Activated naive CD4-positive, alpha-beta T cell treated with anti-CD3 and anti-CD28 coated beads, Interleukin-2, amount 10 ng/mL, durations not matched to agents 7 days and 5 days (primary cell): ENCODE measurements at regions not wholly inside any gene's neighbourhood (a gene's known extent, or its start where the extent isn't known, plus 50 kb on each side); places are given as distances from the start of the nearest gene placed in this dataset.

Source experiments
- CTCF ChIA-PET: fragments of 350-600 bp; sonication (Branson Sonifier 250); formaldehyde crosslinking; loops from one replicate; lab custom pipeline; 2021; ENCODE audit warnings: antibody characterized with exemption; lab: Charles Lee
- DNase-seq: peaks from one replicate; pipeline ENCODE4 v3.0.0-alpha.2; 2020
- H3K27ac Mint-ChIP-seq: one replicate; pipeline ENCODE4 v1.8.0; 2021; ENCODE audit warnings: mild to moderate bottlenecking, moderate library complexity, mixed read lengths
- H3K27me3 Mint-ChIP-seq: one replicate; pipeline ENCODE4 v1.8.0; 2021; ENCODE audit warnings: mild to moderate bottlenecking, mixed read lengths
- H3K36me3 Mint-ChIP-seq: one replicate; pipeline ENCODE4 v1.8.0; 2021; ENCODE audit warnings: mixed read lengths
- H3K4me1 Mint-ChIP-seq: one replicate; pipeline ENCODE4 v1.8.0; 2021; ENCODE audit warnings: mixed read lengths
- H3K4me3 Mint-ChIP-seq: one replicate; pipeline ENCODE4 v1.8.0; 2021; ENCODE audit warnings: mild to moderate bottlenecking, moderate library complexity, mixed read lengths
- H3K9me3 Mint-ChIP-seq: one replicate; pipeline ENCODE4 v1.8.0; 2021; ENCODE audit warnings: mixed read lengths

DNA sequence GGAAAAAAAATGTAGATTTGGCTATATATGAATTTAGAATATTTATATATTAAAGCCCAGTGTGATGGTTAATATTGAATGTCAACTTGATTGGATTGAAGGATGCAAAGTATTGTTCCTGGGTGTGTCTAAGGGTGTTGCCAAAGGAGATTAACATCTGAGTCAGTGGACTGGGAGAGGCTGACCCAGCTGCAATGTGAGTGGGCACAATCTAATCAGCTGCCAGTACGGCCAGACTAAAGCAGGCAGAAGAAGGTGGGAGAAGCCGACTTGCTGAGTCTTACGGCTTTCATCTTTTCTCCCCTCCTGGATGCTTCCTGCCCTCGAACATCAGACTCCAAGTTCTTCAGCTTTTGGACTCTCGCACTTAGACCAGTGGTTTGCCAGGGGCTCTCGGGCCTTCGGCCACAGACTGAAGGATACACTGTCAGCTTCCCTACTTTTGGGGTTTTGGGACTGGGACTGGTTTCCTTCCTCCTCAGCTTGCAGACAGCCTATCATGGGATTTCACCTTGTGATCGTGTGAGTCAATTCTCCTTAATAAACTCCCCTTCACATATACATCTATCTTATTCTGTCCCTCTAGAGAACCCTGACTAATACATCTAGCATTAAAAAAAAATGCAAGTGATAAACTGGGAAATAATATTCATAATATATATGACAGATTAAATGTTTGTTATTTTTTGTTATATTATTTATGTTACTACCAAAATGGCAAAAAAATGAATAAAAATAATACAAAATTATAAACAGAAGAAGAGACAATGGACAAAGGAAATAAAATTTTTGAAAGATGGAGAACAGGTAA, 122.4 kb downstream of the DLEU7 start:
- CTCF ChIA-PET: no interaction called here
- no peaks in the 10 kb centered on the region for H3K9me3 Mint-ChIP-seq

DNA sequence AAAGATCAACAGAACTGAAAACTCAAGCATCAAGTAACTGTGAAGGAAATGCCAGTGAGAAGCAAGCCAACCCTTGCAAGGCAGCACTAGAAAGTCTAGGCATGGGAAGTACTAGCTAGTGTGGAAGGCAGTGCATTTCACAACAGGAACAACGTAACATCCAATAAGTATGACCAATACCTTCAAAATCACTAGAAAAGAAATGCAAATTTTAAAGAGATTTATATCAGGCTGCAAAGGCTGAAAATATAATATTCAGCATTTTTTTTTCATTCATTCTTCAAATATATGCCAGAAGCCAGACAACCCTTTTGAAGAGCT, 121.9 kb downstream of the DLEU7 start:
- Mint-ChIP-seq H3K27me3 (peaks cover 23% of the 10 kb centered on the region), H3K9me3 (no peaks in the 10 kb centered on the region), H3K36me3 (no peaks in the 10 kb centered on the region), H3K4me1 (no peaks in the 10 kb centered on the region), H3K4me3 (no peak overlapping the region), H3K27ac (no peak overlapping the region)
- CTCF ChIA-PET: no interaction called here
- DNase-seq: no peak

More for the DNA sequence above, 122.4 kb downstream of the DLEU7 start:
- H3K27ac Mint-ChIP-seq: no peak overlapping the region
- no peaks in the 10 kb centered on the region for H3K36me3 Mint-ChIP-seq
- no peaks in the 10 kb centered on the region for H3K4me1 Mint-ChIP-seq
- H3K4me3 Mint-ChIP-seq: no peak overlapping the region
- peaks cover 20% of the 10 kb centered on the region for H3K27me3 Mint-ChIP-seq
- no peak for DNase-seq

DNA sequence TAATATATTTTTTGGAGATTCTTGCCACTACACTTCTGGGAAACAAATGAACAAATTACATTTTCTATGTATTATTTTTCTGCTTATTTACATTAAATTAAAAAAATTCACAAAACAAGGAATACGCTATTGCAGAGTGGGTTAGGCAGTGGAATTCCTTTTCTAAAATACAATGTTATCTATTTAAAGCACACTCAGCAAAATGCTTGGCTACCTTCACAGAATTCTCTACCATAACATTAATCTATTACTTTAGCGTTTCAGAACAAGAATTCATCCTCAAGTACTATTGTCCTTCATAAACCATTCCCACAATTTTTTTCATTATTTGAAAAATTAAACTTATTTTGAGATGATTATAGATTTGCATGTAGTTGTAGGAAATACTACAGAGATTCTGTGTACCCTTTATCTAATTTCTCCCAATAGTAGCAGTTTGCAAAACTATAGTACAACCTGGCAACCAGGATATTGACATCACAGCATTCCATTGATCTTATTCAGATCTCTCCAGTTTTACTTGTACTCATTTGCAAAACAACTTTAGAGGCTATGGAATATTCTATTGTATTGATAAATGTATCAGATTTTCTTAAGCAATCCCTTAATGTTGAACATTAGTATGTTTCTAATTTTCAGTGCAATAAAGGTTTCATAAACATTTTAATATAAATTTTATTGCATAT, 120.9 kb downstream of the DLEU7 start:
- Mint-ChIP-seq H3K4me1 (no peaks in the 10 kb centered on the region), H3K27ac (no peak overlapping the region), H3K27me3 (peaks cover 27% of the 10 kb centered on the region), H3K4me3 (no peak overlapping the region), H3K9me3 (no peaks in the 10 kb centered on the region), H3K36me3 (no peaks in the 10 kb centered on the region)
- CTCF ChIA-PET: no interaction called here
- DNase-seq: no peak

DNA sequence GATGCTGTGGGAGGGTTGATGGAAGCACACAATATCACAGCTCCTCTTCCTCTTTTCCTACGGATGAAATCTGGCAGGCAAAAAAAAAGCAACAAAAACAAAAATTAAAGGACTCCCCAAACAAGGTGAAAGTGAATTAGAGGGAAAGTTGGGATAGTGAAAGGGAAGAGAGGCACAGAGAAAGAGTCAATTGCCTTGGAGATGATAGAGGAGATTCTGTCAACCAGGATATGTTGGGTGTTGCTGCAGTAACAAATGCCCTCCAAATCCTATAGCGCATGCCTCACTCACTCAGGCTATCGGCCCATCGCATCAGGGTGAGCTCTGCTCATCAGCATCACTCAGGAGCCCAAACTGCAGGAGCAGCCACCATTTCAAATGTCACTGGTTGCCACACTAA, 119.1 kb downstream of the DLEU7 start:
- Mint-ChIP-seq H3K27ac (no peak overlapping the region), H3K36me3 (no peaks in the 10 kb centered on the region)

DNA sequence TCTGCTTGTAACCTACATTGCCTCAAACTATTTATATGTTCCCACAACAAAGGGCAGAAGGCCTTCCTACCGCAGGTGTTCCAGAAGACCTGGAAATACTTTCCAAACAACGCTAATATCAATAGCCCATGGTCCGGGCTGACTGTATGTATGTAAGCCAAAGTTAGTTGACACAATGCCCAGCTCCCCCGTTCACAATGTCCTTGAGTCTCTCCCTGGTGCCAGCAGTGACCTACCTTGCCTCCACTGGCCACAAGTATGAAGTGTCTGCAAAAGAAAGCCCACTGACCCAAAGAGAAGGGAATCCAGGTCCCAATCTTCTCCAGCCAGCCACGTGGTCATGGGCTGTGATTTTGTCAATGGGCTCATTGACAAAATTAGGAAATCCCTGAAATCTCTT, 118.6 kb downstream of the DLEU7 start:
- no peak overlapping the region for H3K27ac Mint-ChIP-seq
- peaks cover under 1% of the 10 kb centered on the region for H3K9me3 Mint-ChIP-seq

More for the DNA sequence above, 119.1 kb downstream of the DLEU7 start:
- Mint-ChIP-seq H3K27me3 (peaks cover 30% of the 10 kb centered on the region), H3K4me3 (no peak overlapping the region), H3K4me1 (no peaks in the 10 kb centered on the region), H3K9me3 (no peaks in the 10 kb centered on the region)
- DNase-seq: no peak
- CTCF ChIA-PET: no interaction called here

DNA sequence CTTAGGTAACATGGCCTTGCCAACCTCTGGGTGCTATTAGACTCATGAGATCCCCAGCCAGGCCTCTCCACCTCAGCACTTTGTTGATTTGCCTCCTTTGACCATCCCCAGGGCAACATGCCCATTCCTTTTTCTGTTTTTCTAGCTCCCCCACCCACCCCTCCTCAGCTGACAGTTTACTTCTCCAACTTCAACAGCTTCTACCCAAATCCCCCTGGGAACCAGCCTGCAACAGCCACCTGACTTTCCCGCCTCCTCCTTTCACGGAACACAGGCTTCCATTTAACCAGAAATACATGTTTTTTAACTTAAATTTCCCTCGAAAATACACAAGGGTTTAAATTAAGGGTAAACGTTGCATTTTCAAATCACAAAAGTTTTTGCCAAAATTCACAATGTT, 117.3 kb downstream of the DLEU7 start:
- DNase-seq: no peak
- H3K27ac Mint-ChIP-seq: no peak overlapping the region
- H3K4me1 Mint-ChIP-seq: peaks cover 4% of the 10 kb centered on the region
- H3K36me3 Mint-ChIP-seq: peaks cover 1% of the 10 kb centered on the region
- H3K4me3 Mint-ChIP-seq: no peak overlapping the region
- peaks cover 9% of the 10 kb centered on the region for H3K9me3 Mint-ChIP-seq
- CTCF ChIA-PET: no interaction called here
- peaks cover 26% of the 10 kb centered on the region for H3K27me3 Mint-ChIP-seq

More for the DNA sequence above, 118.6 kb downstream of the DLEU7 start:
- Mint-ChIP-seq H3K4me3 (no peak overlapping the region), H3K4me1 (no peaks in the 10 kb centered on the region), H3K27me3 (peaks cover 30% of the 10 kb centered on the region), H3K36me3 (no peaks in the 10 kb centered on the region)
- DNase-seq: no peak
- CTCF ChIA-PET: interaction anchor here (0.9 kb wide), 1 partner anchor 10 kb away, joined by 3 read pairs; no protein-coding TSS in a partner anchor

DNA sequence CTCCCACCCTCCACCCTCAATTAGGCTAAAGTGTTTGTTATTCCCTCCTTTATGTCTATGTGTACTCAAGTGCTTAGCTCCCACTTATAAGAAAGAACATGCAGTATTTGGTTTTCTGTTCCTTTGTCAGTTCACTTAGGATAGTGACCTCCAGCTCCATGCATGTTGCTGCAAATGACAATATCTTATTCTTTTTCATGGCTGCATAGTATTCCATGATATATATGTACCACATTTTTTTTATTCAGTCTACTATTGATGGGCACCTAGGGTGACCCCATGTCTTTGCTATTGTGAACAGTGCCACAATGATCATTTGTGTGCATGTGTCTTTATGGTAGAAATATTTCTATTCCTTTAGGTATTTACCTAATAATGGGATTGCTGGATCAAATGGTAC, 114.3 kb downstream of the DLEU7 start:
- Mint-ChIP-seq H3K9me3 (peaks cover 13% of the 10 kb centered on the region), H3K27ac (no peak overlapping the region), H3K36me3 (peaks cover 5% of the 10 kb centered on the region), H3K27me3 (peaks cover 25% of the 10 kb centered on the region), H3K4me3 (no peak overlapping the region), H3K4me1 (peaks cover 19% of the 10 kb centered on the region)
- CTCF ChIA-PET: no interaction called here
- DNase-seq: no peak

DNA sequence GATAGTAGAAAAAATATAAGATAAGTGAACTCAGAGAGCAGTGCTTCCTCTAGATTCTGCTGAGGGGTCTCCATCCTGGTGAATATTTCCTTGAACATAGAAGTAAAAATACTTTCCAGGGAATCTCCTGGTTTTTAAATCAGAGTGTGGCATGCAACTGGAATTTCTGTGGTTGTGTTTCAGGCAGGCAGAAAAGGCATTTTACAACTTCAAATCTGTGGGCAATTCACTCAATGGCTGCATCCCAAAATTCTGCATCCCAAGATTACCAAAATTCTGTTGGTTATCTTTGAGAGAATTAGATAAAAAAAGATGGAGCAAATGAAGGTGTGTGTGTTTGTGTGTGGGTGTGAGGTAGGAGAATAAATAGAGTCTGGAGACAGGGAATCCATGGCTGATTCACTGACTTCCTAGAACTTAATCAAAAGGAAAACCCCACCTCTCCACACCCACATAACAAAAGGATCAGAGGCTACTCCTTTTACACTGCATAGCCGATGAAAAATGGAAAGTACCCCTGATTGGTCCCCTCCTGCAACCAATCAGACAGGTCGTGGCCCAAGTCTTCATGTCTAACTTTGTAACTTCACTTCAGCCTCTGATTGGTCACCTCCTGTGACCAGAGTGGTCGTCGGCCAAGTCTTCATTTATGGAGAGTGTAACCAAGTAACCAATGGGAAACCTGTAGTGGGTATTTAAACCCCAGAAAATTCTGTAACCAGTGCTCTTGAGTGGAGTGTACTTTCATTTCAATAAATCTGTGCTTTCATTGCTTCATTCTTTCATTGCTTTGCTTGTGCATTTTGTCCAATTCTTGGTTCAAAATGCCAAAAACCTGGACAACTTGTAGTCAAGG, 112.8 kb downstream of the DLEU7 start:
- CTCF ChIA-PET: no interaction called here
- H3K4me3 Mint-ChIP-seq: no peak overlapping the region
- peaks cover 11% of the 10 kb centered on the region for H3K27me3 Mint-ChIP-seq
- peaks cover 5% of the 10 kb centered on the region for H3K36me3 Mint-ChIP-seq
- H3K9me3 Mint-ChIP-seq: peaks cover 13% of the 10 kb centered on the region
- peaks cover 19% of the 10 kb centered on the region for H3K4me1 Mint-ChIP-seq
- no peak overlapping the region for H3K27ac Mint-ChIP-seq
- DNase-seq: no peak

DNA sequence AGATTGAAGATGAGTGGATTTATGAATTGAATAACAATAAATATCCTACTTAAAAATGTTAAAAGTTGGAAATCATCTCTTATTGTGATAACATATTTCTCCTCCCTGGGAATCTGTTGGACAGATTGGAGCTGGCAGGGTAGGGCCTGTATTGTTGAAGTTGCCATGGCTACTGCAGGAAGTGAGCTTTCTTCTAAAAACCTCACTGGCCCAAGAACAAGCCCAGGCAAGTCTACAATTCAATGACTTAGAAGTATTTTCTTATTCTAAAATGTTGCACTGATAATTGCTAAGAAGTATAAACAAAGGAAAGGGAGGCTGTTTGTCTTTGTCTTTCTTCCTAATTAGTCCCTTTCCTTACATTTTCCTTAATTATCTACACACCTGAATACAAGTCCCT, 112.1 kb downstream of the DLEU7 start:
- peaks cover 19% of the 10 kb centered on the region for H3K4me1 Mint-ChIP-seq
- H3K27ac Mint-ChIP-seq: peak overlapping the region; percentile 65
- CTCF ChIA-PET: no interaction called here
- no peak overlapping the region for H3K4me3 Mint-ChIP-seq
- DNase-seq: no peak
- H3K9me3 Mint-ChIP-seq: peaks cover 13% of the 10 kb centered on the region
- H3K27me3 Mint-ChIP-seq: peaks cover 7% of the 10 kb centered on the region
- peaks cover 5% of the 10 kb centered on the region for H3K36me3 Mint-ChIP-seq

DNA sequence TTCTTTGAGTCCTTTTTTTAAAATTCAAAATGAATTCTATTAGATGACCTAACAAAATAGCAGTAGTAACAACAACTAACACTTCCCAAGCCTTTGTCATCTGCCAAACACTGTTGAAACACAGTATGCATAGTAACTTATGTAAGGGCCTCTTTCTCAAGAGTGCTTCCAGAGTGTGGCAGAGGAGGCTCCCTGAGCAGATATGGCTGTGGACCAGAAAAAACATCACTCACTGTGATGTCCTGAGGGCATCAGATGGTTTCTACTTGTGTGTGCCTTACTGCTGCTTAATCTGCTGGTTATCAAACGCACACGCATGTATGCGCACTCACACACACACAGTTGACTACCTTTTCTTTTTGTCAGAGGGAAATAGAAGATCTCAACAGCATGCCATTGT, 110.8 kb downstream of the DLEU7 start:
- H3K27ac Mint-ChIP-seq: no peak overlapping the region
- no peak overlapping the region for H3K4me3 Mint-ChIP-seq
- DNase-seq: no peak
- peaks cover 2% of the 10 kb centered on the region for H3K27me3 Mint-ChIP-seq
- CTCF ChIA-PET: no interaction called here
- peaks cover 19% of the 10 kb centered on the region for H3K4me1 Mint-ChIP-seq
- peaks cover 5% of the 10 kb centered on the region for H3K36me3 Mint-ChIP-seq
- H3K9me3 Mint-ChIP-seq: peaks cover 13% of the 10 kb centered on the region

DNA sequence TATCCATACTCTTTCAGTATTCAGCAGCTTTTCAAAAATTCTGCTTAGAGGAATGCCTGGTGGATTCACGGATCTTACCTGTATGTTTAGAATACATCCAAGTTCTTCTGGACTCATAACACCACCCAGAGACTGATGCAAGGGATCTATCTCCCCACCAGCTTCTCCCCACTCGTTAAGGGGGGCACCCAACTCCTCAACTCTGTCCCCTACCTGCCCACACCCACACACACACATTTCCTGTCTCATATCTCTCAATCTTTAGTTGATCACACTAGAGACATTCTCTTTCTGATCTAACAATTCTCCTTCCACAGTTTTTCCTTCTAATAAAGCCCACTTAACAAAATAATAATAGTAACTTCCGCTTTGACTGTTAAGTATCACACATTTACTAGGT, 110.1 kb downstream of the DLEU7 start:
- CTCF ChIA-PET: no interaction called here
- DNase-seq: no peak
- Mint-ChIP-seq H3K27ac (no peak overlapping the region), H3K4me3 (no peak overlapping the region), H3K9me3 (peaks cover 13% of the 10 kb centered on the region), H3K36me3 (peaks cover 5% of the 10 kb centered on the region), H3K27me3 (no peaks in the 10 kb centered on the region), H3K4me1 (peaks cover 19% of the 10 kb centered on the region)

DNA sequence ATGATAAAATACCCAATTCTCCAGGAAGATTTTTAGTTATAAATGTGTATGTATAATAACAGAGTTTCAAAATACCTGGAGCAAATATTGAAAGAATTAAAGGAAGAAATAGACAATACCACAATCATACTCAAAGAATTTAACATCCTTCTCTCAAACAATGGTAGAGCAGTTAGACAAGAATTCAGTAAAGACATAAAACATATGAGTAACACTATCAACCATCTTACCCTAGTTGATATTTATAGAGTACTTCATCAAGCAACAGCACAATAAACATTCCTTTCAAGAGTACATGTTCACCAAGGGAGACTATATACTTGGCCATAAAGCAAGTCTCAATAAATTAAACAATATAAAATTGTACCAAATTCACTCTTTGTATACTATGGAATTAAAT, 108.4 kb downstream of the DLEU7 start:
- Mint-ChIP-seq H3K27me3 (peaks cover 10% of the 10 kb centered on the region), H3K4me1 (peaks cover 19% of the 10 kb centered on the region), H3K36me3 (peaks cover 5% of the 10 kb centered on the region), H3K4me3 (no peak overlapping the region), H3K9me3 (peaks cover 12% of the 10 kb centered on the region), H3K27ac (no peak overlapping the region)
- DNase-seq: no peak
- CTCF ChIA-PET: no interaction called here

DNA sequence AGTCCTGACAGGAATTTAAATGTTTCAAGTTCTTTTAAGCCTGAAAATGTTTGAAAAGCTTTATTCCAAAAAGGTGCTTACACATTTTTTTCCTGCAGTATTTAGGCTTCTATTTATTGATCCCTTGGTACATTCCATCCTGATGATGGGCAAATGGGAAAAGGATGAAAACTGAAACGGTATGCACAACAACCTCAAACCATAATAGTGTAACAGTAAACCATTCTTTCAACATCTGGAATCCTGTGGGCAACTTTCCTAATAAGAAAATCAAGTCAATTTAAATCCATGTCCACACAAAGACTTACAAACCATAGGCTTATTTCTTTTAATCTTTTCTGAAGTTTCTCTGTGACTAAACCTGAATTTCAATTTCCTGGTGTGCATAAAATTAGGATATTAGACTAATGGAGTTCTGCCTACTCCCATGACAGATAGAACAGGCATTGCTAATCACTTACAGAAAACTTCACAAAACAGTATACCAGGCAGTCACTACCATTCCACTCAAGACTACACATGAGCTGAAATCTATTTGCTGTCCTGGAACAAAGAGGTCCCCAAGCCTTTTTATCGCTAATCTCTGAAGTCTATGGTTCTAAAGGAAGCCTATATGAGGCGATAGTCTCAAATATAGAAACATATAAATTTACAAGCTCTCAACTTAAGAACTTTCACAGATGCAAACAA, 103.3 kb downstream of the DLEU7 start:
- DNase-seq: no peak
- H3K36me3 Mint-ChIP-seq: no peaks in the 10 kb centered on the region
- no peak overlapping the region for H3K27ac Mint-ChIP-seq
- no peaks in the 10 kb centered on the region for H3K9me3 Mint-ChIP-seq
- H3K27me3 Mint-ChIP-seq: peaks cover 14% of the 10 kb centered on the region
- no peak overlapping the region for H3K4me3 Mint-ChIP-seq
- CTCF ChIA-PET: no interaction called here
- peaks cover 9% of the 10 kb centered on the region for H3K4me1 Mint-ChIP-seq

DNA sequence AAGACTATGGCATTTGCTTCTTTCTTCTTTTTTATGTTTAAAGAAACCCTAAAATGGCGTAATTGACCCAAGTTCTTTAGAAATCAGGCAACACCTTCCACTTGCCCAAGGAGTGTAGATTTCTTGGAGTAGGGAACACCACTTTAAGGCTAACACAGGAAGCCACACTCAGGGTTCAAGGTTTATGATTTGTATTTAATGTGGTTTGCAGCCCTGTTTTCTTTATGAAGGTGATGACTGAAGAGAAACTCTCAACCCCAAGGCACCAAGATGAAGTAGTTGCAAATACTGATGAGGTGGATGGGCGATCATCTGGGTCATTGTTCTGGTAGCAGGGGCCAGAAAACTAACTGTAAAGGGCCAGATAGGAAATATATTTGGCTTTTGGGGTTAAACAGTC, 101.1 kb downstream of the DLEU7 start:
- Mint-ChIP-seq H3K36me3 (no peaks in the 10 kb centered on the region), H3K4me1 (peaks cover 9% of the 10 kb centered on the region), H3K27ac (no peak overlapping the region), H3K4me3 (no peak overlapping the region), H3K27me3 (peaks cover 14% of the 10 kb centered on the region), H3K9me3 (no peaks in the 10 kb centered on the region)
- CTCF ChIA-PET: no interaction called here
- no peak for DNase-seq
